Nephron progenitor cell (in vitro differentiated cells): ENCODE measurements at regions not wholly inside any gene's neighbourhood (a gene's known extent, or its start where the extent isn't known, plus 50 kb on each side); places are given as distances from the start of the nearest gene placed in this dataset.

Source experiments
- DNase-seq: peaks from one replicate; pipeline ENCODE4 v3.0.0; 2021
- H3K27ac Mint-ChIP-seq: 2 replicates; pipeline ENCODE4 v1.8.0; 2021; ENCODE audit warnings: mild to moderate bottlenecking, moderate library complexity, mixed read lengths
- H3K27me3 Mint-ChIP-seq: 2 replicates; pipeline ENCODE4 v1.8.0; 2021; ENCODE audit warnings: mild to moderate bottlenecking, low read depth, mixed read lengths; ENCODE audit not compliant: poor library complexity
- H3K36me3 Mint-ChIP-seq: 2 replicates; pipeline ENCODE4 v1.8.0; 2021; ENCODE audit warnings: low read depth, mixed read lengths
- H3K4me1 Mint-ChIP-seq: 2 replicates; pipeline ENCODE4 v1.8.0; 2021; ENCODE audit warnings: mixed read lengths
- H3K4me3 Mint-ChIP-seq: 2 replicates; pipeline ENCODE4 v1.8.0; 2021; ENCODE audit warnings: mild to moderate bottlenecking, moderate library complexity, mixed read lengths
- H3K9me3 Mint-ChIP-seq: 2 replicates; pipeline ENCODE4 v1.8.0; 2021; ENCODE audit warnings: mild to moderate bottlenecking, moderate library complexity, mixed read lengths
- CTCF ChIP-seq: fragments of 200-600 bp; sonication (generic); IDR thresholded peaks from 2 replicates; pipeline ENCODE4 v1.5.0; 2021; ENCODE audit warnings: antibody characterized with exemption

- no peaks in the 10 kb centered on the region for H3K36me3 Mint-ChIP-seq
- H3K27me3 Mint-ChIP-seq, result no peaks in the 10 kb centered on the region
- TF ChIP-seq CTCF, result no peak
- no peak overlapping the region for H3K27ac Mint-ChIP-seq
- H3K9me3 Mint-ChIP-seq, result no peaks in the 10 kb centered on the region
- H3K4me3 Mint-ChIP-seq, result no peak overlapping the region
- H3K4me1 Mint-ChIP-seq, result no peaks in the 10 kb centered on the region
- no peak for DNase-seq
These were observed 210.4 kb upstream of the GALNTL6 start for GRCh38 chr4:171602638-171603355.

- TF ChIP-seq CTCF, result no peak
- no peaks in the 10 kb centered on the region for H3K4me1 Mint-ChIP-seq
- no peak overlapping the region for H3K27ac Mint-ChIP-seq
- H3K36me3 Mint-ChIP-seq, result no peaks in the 10 kb centered on the region
- no peaks in the 10 kb centered on the region for H3K9me3 Mint-ChIP-seq
- H3K4me3 Mint-ChIP-seq, result no peak overlapping the region
- no peak for DNase-seq
- H3K27me3 Mint-ChIP-seq, result no peaks in the 10 kb centered on the region
These were observed 212.1 kb upstream of the GALNTL6 start for GRCh38 chr4:171601091-171601490.

DNA sequence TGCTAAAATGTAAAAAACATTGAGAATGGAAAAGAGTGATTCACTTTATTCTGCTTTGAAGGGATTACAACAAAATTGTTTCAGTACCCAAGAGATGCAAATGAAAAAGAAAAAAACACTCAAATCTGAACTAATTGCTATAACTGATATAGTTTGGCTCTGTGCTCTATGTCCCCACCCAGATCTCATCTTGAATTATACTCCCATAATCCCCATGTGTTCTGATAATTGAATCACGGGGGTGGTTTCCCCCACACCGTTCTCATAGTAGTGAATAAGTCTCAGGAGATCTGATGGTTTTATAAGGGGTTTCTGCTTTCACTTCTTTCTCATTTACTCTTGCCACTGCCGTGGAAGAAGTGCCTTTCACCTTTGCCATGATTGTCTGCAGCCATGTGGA is 213.6 kb upstream of the GALNTL6 start:
- Mint-ChIP-seq H3K4me1 (no peaks in the 10 kb centered on the region), H3K27me3 (no peaks in the 10 kb centered on the region), H3K9me3 (no peaks in the 10 kb centered on the region), H3K36me3 (no peaks in the 10 kb centered on the region), H3K4me3 (no peak overlapping the region), H3K27ac (no peak overlapping the region)
- no peak for DNase-seq
- TF ChIP-seq CTCF, result no peak

DNA sequence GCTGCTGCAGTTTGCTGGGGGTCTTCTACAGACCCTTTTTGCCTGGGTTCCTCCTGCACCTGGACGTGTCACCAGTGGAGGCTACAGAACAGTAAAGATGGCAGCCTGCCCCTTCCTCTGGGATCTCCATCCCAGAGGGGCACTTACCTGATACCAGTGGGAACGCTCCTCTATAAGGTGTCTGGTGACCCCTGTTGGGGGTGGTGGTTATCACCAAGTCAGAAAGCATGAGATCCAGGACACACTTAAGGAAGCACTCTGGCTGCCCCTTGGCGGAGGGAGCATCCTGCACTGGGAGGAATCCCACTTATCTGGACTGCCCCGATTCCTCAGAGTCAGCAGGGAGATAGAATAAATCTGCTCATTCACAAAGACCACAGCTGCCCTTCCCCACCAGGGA is 218.9 kb upstream of the GALNTL6 start:
- Mint-ChIP-seq H3K27ac (no peak overlapping the region), H3K27me3 (no peaks in the 10 kb centered on the region), H3K9me3 (no peaks in the 10 kb centered on the region), H3K36me3 (no peaks in the 10 kb centered on the region), H3K4me1 (no peaks in the 10 kb centered on the region), H3K4me3 (no peak overlapping the region)
- no peak for DNase-seq
- TF ChIP-seq CTCF, result no peak

GRCh38 chr4:171590716-171591115 is 222.5 kb upstream of the GALNTL6 start:
- no peaks in the 10 kb centered on the region for H3K4me1 Mint-ChIP-seq
- H3K36me3 Mint-ChIP-seq, result no peaks in the 10 kb centered on the region
- no peak for TF ChIP-seq CTCF
- H3K4me3 Mint-ChIP-seq, result no peak overlapping the region
- H3K9me3 Mint-ChIP-seq, result no peaks in the 10 kb centered on the region
- no peaks in the 10 kb centered on the region for H3K27me3 Mint-ChIP-seq
- H3K27ac Mint-ChIP-seq, result no peak overlapping the region
- no peak for DNase-seq

- no peak for DNase-seq
- no peaks in the 10 kb centered on the region for H3K9me3 Mint-ChIP-seq
- TF ChIP-seq CTCF, result no peak
- H3K27ac Mint-ChIP-seq, result no peak overlapping the region
- no peaks in the 10 kb centered on the region for H3K4me1 Mint-ChIP-seq
- H3K27me3 Mint-ChIP-seq, result no peaks in the 10 kb centered on the region
- H3K36me3 Mint-ChIP-seq, result no peaks in the 10 kb centered on the region
- no peak overlapping the region for H3K4me3 Mint-ChIP-seq
These were observed 224.4 kb upstream of the GALNTL6 start for GRCh38 chr4:171588764-171589163.
